ENCODE measurements at regions not wholly inside any gene's neighbourhood (a gene's known extent, or its start where the extent isn't known, plus 50 kb on each side); places are given as distances from the start of the nearest gene placed in this dataset.

GRCh38 chr13:85386424-85386823 is 412.8 kb downstream of the SLITRK6 start:
- H3K4me3 ChIP-seq: 0 out of 2 replicates have a peak overlapping the region, but pooled peaks have one; percentile 15
- TF ChIP-seq FOXP2 (optimal IDR thresholded peaks at IDR 0.05; ENCODE audit: control extremely low read depth, extremely low read length, insufficient read depth): no peak
- no peak for TF ChIP-seq EZH2 (IDR thresholded peaks at IDR 0.05)
- H3K36me3 ChIP-seq (ENCODE audit: insufficient read depth, low read length): no peaks in the 10 kb centered on the region
- no peak overlapping the region for H3K9ac ChIP-seq (ENCODE audit: insufficient read length)
- no peak overlapping the region; the same call in 1 of the 2 replicates for H3K27ac ChIP-seq
- no peaks in the 10 kb centered on the region for H3K9me3 ChIP-seq (ENCODE audit: low read depth, low read length)
- DNase-seq (ENCODE audit: low read depth, low spot score): no peak

DNA sequence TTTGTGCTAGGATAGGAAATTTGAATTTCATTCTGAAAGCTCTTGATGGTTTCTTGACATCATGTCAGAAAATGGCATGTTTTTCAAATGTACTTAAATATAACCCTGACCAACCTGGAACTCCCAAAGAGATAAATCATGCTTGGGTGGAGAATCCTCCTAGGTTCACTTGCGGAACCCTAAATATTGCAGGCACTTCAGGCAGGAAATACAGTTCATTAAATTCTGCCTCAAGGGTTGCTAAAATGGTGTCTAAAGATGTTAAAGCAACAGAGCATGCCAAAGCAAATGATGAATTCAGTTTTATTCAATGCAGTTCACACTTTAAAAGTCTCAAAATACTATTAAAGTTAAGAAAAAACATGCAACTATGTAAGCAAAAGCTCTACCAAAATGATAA is 415.9 kb downstream of the SLITRK6 start:
- peak overlapping the region; percentile 22; the same call in 1 of the 2 replicates for H3K4me3 ChIP-seq
- H3K27ac ChIP-seq: no peak overlapping the region
- DNase-seq (ENCODE audit: low read depth, low spot score): peak; percentile 77
- no peaks in the 10 kb centered on the region for H3K36me3 ChIP-seq (ENCODE audit: insufficient read depth, low read length)
- TF ChIP-seq EZH2 (IDR thresholded peaks at IDR 0.05) (no peak), FOXP2 (optimal IDR thresholded peaks at IDR 0.05; ENCODE audit: control extremely low read depth, extremely low read length, insufficient read depth) (peak; percentile 44), POLR2AphosphoS5 (IDR thresholded peaks at IDR 0.05; ENCODE audit: borderline replicate concordance, low read depth, low read length) (peak; percentile 47; the same call in 1 of the 2 replicates)
- no peak overlapping the region for H3K9ac ChIP-seq (ENCODE audit: insufficient read length)
- no peaks in the 10 kb centered on the region for H3K9me3 ChIP-seq (ENCODE audit: low read depth, low read length)

- TF ChIP-seq FOXP2 (optimal IDR thresholded peaks at IDR 0.05; ENCODE audit: control extremely low read depth, extremely low read length, insufficient read depth) (no peak), EZH2 (IDR thresholded peaks at IDR 0.05) (no peak), POLR2AphosphoS5 (IDR thresholded peaks at IDR 0.05; ENCODE audit: borderline replicate concordance, low read depth, low read length) (no peak)
- H3K9me3 ChIP-seq (ENCODE audit: low read depth, low read length): no peaks in the 10 kb centered on the region
- no peaks in the 10 kb centered on the region for H3K36me3 ChIP-seq (ENCODE audit: insufficient read depth, low read length)
- no peak overlapping the region for H3K4me3 ChIP-seq
- no peak for DNase-seq (ENCODE audit: low read depth, low spot score)
- H3K9ac ChIP-seq (ENCODE audit: insufficient read length): no peak overlapping the region
- no peak overlapping the region for H3K27ac ChIP-seq
These were observed 418.1 kb downstream of the SLITRK6 start for GRCh38 chr13:85381082-85381481.

- Histone ChIP-seq H3K9ac (ENCODE audit: insufficient read length) (no peak overlapping the region), H3K27ac (no peak overlapping the region), H3K9me3 (ENCODE audit: low read depth, low read length) (no peaks in the 10 kb centered on the region), H3K4me3 (no peak overlapping the region), H3K36me3 (ENCODE audit: insufficient read depth, low read length) (no peaks in the 10 kb centered on the region)
- TF ChIP-seq EZH2 (IDR thresholded peaks at IDR 0.05): no peak
- no peak for TF ChIP-seq POLR2AphosphoS5 (IDR thresholded peaks at IDR 0.05; ENCODE audit: borderline replicate concordance, low read depth, low read length)
- TF ChIP-seq FOXP2 (optimal IDR thresholded peaks at IDR 0.05; ENCODE audit: control extremely low read depth, extremely low read length, insufficient read depth): no peak
- no peak for DNase-seq (ENCODE audit: low read depth, low spot score)
These were observed 419.2 kb downstream of the SLITRK6 start for GRCh38 chr13:85379991-85380390.

- no peak for TF ChIP-seq EZH2 (IDR thresholded peaks at IDR 0.05)
- no peak for TF ChIP-seq FOXP2 (optimal IDR thresholded peaks at IDR 0.05; ENCODE audit: control extremely low read depth, extremely low read length, insufficient read depth)
- TF ChIP-seq POLR2AphosphoS5 (IDR thresholded peaks at IDR 0.05; ENCODE audit: borderline replicate concordance, low read depth, low read length): no peak
- no peak overlapping the region for H3K4me3 ChIP-seq
- no peak overlapping the region for H3K27ac ChIP-seq
- H3K9me3 ChIP-seq (ENCODE audit: low read depth, low read length): no peaks in the 10 kb centered on the region
- H3K36me3 ChIP-seq (ENCODE audit: insufficient read depth, low read length): no peaks in the 10 kb centered on the region
- DNase-seq (ENCODE audit: low read depth, low spot score): no peak
- H3K9ac ChIP-seq (ENCODE audit: insufficient read length): no peak overlapping the region
These were observed 419.8 kb downstream of the SLITRK6 start for GRCh38 chr13:85379433-85379832.

DNA sequence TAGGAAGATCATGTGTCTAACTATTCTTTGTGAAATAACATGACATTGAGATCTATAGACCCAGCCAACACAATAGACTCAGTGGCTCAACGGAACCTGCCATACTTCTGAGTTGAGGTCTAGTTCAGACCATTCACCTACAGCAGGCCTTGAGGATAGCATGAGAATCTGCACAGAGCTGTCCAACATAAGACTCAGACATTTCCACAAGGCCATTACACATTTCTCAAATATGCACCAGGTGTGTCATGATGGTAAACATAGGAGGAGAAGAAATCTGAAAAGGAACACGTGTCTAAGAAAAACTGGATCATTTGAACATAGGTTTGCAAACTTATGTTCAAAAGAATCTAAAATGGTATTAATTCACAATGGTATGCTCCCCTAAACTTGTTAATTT is 421.4 kb downstream of the SLITRK6 start:
- Histone ChIP-seq H3K4me3 (no peak overlapping the region), H3K27ac (no peak overlapping the region), H3K9me3 (ENCODE audit: low read depth, low read length) (no peaks in the 10 kb centered on the region), H3K36me3 (ENCODE audit: insufficient read depth, low read length) (no peaks in the 10 kb centered on the region), H3K9ac (ENCODE audit: insufficient read length) (no peak overlapping the region)
- DNase-seq (ENCODE audit: low read depth, low spot score): no peak
- no peak for TF ChIP-seq POLR2AphosphoS5 (IDR thresholded peaks at IDR 0.05; ENCODE audit: borderline replicate concordance, low read depth, low read length)
- TF ChIP-seq EZH2 (IDR thresholded peaks at IDR 0.05): no peak
- TF ChIP-seq FOXP2 (optimal IDR thresholded peaks at IDR 0.05; ENCODE audit: control extremely low read depth, extremely low read length, insufficient read depth): no peak

DNA sequence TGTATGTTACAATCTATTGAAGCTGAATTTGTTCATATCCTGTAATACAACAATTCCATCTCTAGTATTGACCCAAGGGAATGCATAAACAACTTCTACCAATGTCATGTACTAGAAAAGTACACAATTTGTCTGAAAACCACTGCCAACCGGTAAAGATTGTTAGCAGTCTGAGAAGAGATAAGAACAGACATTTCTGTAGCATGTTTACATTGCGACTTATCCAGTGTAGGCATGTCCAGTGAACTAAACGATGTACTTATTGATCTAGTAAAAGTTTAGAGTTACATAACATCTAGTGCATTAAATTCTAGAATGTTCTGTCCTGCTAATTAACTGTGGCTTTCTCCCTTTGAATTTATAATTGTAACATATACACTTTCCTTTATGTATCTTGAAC is 425.9 kb downstream of the SLITRK6 start:
- H3K4me3 ChIP-seq: no peak overlapping the region
- TF ChIP-seq FOXP2 (optimal IDR thresholded peaks at IDR 0.05; ENCODE audit: control extremely low read depth, extremely low read length, insufficient read depth) (no peak), EZH2 (IDR thresholded peaks at IDR 0.05) (no peak), POLR2AphosphoS5 (IDR thresholded peaks at IDR 0.05; ENCODE audit: borderline replicate concordance, low read depth, low read length) (no peak)
- H3K9me3 ChIP-seq (ENCODE audit: low read depth, low read length): no peaks in the 10 kb centered on the region
- H3K9ac ChIP-seq (ENCODE audit: insufficient read length): no peak overlapping the region
- no peak for DNase-seq (ENCODE audit: low read depth, low spot score)
- H3K36me3 ChIP-seq (ENCODE audit: insufficient read depth, low read length): no peaks in the 10 kb centered on the region
- H3K27ac ChIP-seq: no peak overlapping the region

- Histone ChIP-seq H3K27ac (no peak overlapping the region), H3K9me3 (ENCODE audit: low read depth, low read length) (no peaks in the 10 kb centered on the region), H3K4me3 (no peak overlapping the region), H3K9ac (ENCODE audit: insufficient read length) (no peak overlapping the region), H3K36me3 (ENCODE audit: insufficient read depth, low read length) (no peaks in the 10 kb centered on the region)
- TF ChIP-seq FOXP2 (optimal IDR thresholded peaks at IDR 0.05; ENCODE audit: control extremely low read depth, extremely low read length, insufficient read depth): no peak
- no peak for TF ChIP-seq POLR2AphosphoS5 (IDR thresholded peaks at IDR 0.05; ENCODE audit: borderline replicate concordance, low read depth, low read length)
- no peak for TF ChIP-seq EZH2 (IDR thresholded peaks at IDR 0.05)
- DNase-seq (ENCODE audit: low read depth, low spot score): no peak
These were observed 428.0 kb downstream of the SLITRK6 start for GRCh38 chr13:85371254-85371653.

DNA sequence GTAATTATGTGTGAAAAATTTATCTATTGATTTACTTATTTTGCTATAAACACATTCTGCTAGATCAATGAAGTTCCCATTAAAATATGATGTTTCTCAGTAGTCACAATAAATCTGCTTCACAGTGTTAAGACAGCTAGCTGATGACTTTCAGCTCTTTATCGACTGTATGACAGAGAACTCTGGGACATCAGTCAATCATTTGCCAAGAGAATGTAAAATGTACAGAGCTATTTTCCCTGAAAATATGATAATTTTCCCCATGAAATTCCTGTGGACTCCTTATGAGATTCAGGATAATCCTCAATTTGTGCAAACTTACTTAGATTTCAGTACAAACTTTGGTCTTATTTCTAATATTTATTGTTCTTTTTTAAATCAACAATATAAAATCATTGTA is 430.5 kb downstream of the SLITRK6 start:
- Histone ChIP-seq H3K4me3 (no peak overlapping the region), H3K9me3 (ENCODE audit: low read depth, low read length) (no peaks in the 10 kb centered on the region), H3K27ac (peak overlapping the region; percentile 90; the same call in 1 of the 2 replicates), H3K36me3 (ENCODE audit: insufficient read depth, low read length) (no peaks in the 10 kb centered on the region), H3K9ac (ENCODE audit: insufficient read length) (no peak overlapping the region)
- no peak for DNase-seq (ENCODE audit: low read depth, low spot score)
- TF ChIP-seq POLR2AphosphoS5 (IDR thresholded peaks at IDR 0.05; ENCODE audit: borderline replicate concordance, low read depth, low read length) (no peak), FOXP2 (optimal IDR thresholded peaks at IDR 0.05; ENCODE audit: control extremely low read depth, extremely low read length, insufficient read depth) (no peak), EZH2 (IDR thresholded peaks at IDR 0.05) (no peak)
